H1 (cell line): ENCODE measurements at regions not wholly inside any gene's neighbourhood (a gene's known extent, or its start where the extent isn't known, plus 50 kb on each side); places are given as distances from the start of the nearest gene placed in this dataset.

Source experiments
- CTCF ChIA-PET: fragments of 300-600 bp; sonication (Branson Sonifier 250); formaldehyde crosslinking; loops from one replicate; lab custom pipeline; 2021; ENCODE audit not compliant: partially characterized antibody; lab: Charles Lee
- POLR2A ChIA-PET: fragments of 300-600 bp; sonication (Branson Sonifier 250); formaldehyde crosslinking; loops from one replicate; lab custom pipeline; 2021; ENCODE audit warnings: inconsistent platforms; ENCODE audit not compliant: partially characterized antibody; lab: Charles Lee
- DNase-seq, 2 experiments: peaks; one replicate each; pipeline versions ENCODE4 v3.0.0 to v3.0.0-alpha.2; 2010 to 2022; ENCODE audit warnings: low spot score in 2 of 2, low read depth in 1 of 2, mixed read lengths in 1 of 2
- FAIRE-seq: peaks from 2 replicates; lab custom pipeline; 2011; peaks lifted over from hg19 to GRCh38; lab: Jason Lieb, UNC
- H2AFZ ChIP-seq: 2 replicates; pipeline ENCODE4 v1.8.1; 2012; ENCODE audit warnings: low read length, inconsistent platforms
- H2AK5ac ChIP-seq: 2 replicates; pipeline ENCODE4 v1.6.1; 2013; ENCODE audit warnings: low read depth, low read length
- H2BK120ac ChIP-seq: replicated peaks from 2 replicates; pipeline ENCODE3; 2013; ENCODE audit warnings: low read depth, low read length, inconsistent platforms
- H2BK12ac ChIP-seq: 2 replicates; pipeline ENCODE4 v1.6.1; 2013; ENCODE audit warnings: low read depth, low read length
- H2BK15ac ChIP-seq: 2 replicates; pipeline ENCODE4 v1.6.1; 2013; ENCODE audit warnings: low read length
- H2BK20ac ChIP-seq: 2 replicates; pipeline ENCODE4 v1.6.1; 2013; ENCODE audit warnings: low read length
- H2BK5ac ChIP-seq: 2 replicates; pipeline ENCODE4 v1.6.1; 2013; ENCODE audit warnings: low read depth, low read length
- H3K14ac ChIP-seq: 2 replicates; pipeline ENCODE4 v1.6.1; 2013; ENCODE audit warnings: inconsistent platforms; ENCODE audit not compliant: insufficient read length
- H3K18ac ChIP-seq: 2 replicates; pipeline ENCODE4 v1.6.1; 2013; ENCODE audit warnings: low read length; ENCODE audit errors: extremely low read depth
- H3K23ac ChIP-seq: 2 replicates; pipeline ENCODE4 v1.6.1; 2013; ENCODE audit warnings: inconsistent platforms; ENCODE audit not compliant: insufficient read length
- H3K23me2 ChIP-seq: 2 replicates; pipeline ENCODE4 v1.6.1; 2013; ENCODE audit warnings: low read depth, low read length
- H3K27ac ChIP-seq: 2 replicates; pipeline ENCODE4 v1.6.1; 2011; ENCODE audit warnings: low read depth, low read length, inconsistent platforms
- H3K27me3 ChIP-seq, 4 experiments: replicated peaks in 1 of 4; 1 replicate in 1 of 4; 2 replicates in 3 of 4; pipeline versions ENCODE4 v1.6.1 to v1.8.1; 2011 to 2013; ENCODE audit warnings: low read length in 3 of 4, mild to moderate bottlenecking in 3 of 4, inconsistent platforms in 2 of 4, mixed read lengths in 2 of 4, moderate library complexity in 1 of 4; ENCODE audit not compliant: control insufficient read depth in 3 of 4, insufficient read depth in 3 of 4; ENCODE audit errors: extremely low read depth in 1 of 4
- H3K36me3 ChIP-seq, 4 experiments: 2 replicates each; pipeline versions ENCODE4 v1.6.1 to v1.8.1; 2011 to 2013; ENCODE audit warnings: mild to moderate bottlenecking in 4 of 4, low read length in 3 of 4, moderate library complexity in 2 of 4, control low read depth in 1 of 4, inconsistent platforms in 1 of 4; ENCODE audit not compliant: insufficient read depth in 4 of 4, control insufficient read depth in 2 of 4
- H3K4ac ChIP-seq: replicated peaks from 2 replicates; pipeline ENCODE3; 2013; ENCODE audit warnings: low read length, low read depth, mixed read lengths, inconsistent platforms; ENCODE audit not compliant: insufficient read length
- H3K4me1 ChIP-seq, 4 experiments: replicated peaks in 1 of 4; 1 replicate in 1 of 4; 2 replicates in 3 of 4; pipeline versions ENCODE4 v1.6.1 to v1.8.1; 2011 to 2013; ENCODE audit warnings: low read length in 3 of 4, inconsistent platforms in 2 of 4, mixed read lengths in 1 of 4; ENCODE audit not compliant: insufficient read depth in 4 of 4, control insufficient read depth in 3 of 4
- H3K4me2 ChIP-seq, 2 experiments: 2 replicates each; pipeline versions ENCODE4 v1.6.1 to v1.8.1; 2011 to 2013; ENCODE audit warnings: low read depth in 2 of 2, low read length in 2 of 2, control low read depth in 1 of 2, inconsistent platforms in 1 of 2, mild to moderate bottlenecking in 1 of 2; ENCODE audit not compliant: insufficient read depth in 1 of 2
- H3K4me3 ChIP-seq, 4 experiments: fragments of 200-600, 300-600 bp in 1 of 4; sonication (generic), shearing (Covaris generic), sonication (Bioruptor Twin) in 1 of 4; 2 replicates each; pipeline versions ENCODE4 v1.5.1 to v1.8.1; 2011 to 2016; ENCODE audit warnings: low read length in 4 of 4, low read depth in 3 of 4, control low read depth in 2 of 4, inconsistent platforms in 2 of 4, mild to moderate bottlenecking in 2 of 4, mixed read lengths in 1 of 4, moderate library complexity in 1 of 4; ENCODE audit not compliant: insufficient read depth in 2 of 4; ENCODE audit errors: extremely low read depth in 1 of 4
- H3K56ac ChIP-seq: replicated peaks from 2 replicates; pipeline ENCODE3; 2013; ENCODE audit warnings: low read depth, mild to moderate bottlenecking, mixed read lengths, low read length, inconsistent platforms; ENCODE audit not compliant: insufficient read length
- H3K79me1 ChIP-seq: 2 replicates; pipeline ENCODE4 v1.6.1; 2013; ENCODE audit warnings: low read depth, low read length, control low read depth
- H3K79me2 ChIP-seq, 2 experiments: 2 replicates each; pipeline versions ENCODE4 v1.6.1 to v1.8.1; 2012 to 2013; ENCODE audit warnings: low read length in 2 of 2, mild to moderate bottlenecking in 2 of 2, inconsistent platforms in 1 of 2; ENCODE audit not compliant: insufficient read depth in 2 of 2, control insufficient read depth in 1 of 2
- H3K9ac ChIP-seq, 4 experiments: replicated peaks in 1 of 4; 1 replicate in 1 of 4; 2 replicates in 3 of 4; pipeline versions ENCODE4 v1.6.1 to v1.8.1; 2011 to 2013; ENCODE audit warnings: low read depth in 3 of 4, low read length in 3 of 4, control low read depth in 2 of 4, mild to moderate bottlenecking in 2 of 4, moderate library complexity in 2 of 4, inconsistent platforms in 1 of 4; ENCODE audit errors: extremely low read depth in 1 of 4
- H3K9me3 ChIP-seq, 2 experiments: 2 replicates each; pipeline versions ENCODE4 v1.6.1 to v1.8.1; 2012 to 2013; ENCODE audit warnings: mild to moderate bottlenecking in 2 of 2, moderate library complexity in 2 of 2, control low read depth in 1 of 2, inconsistent platforms in 1 of 2, low read depth in 1 of 2, low read length in 1 of 2, mixed read lengths in 1 of 2; ENCODE audit not compliant: insufficient read depth in 2 of 2
- H4K20me1 ChIP-seq, 2 experiments: replicated peaks in 1 of 2; 2 replicates each; pipeline versions ENCODE3 to v1.8.1; 2011 to 2013; ENCODE audit warnings: inconsistent platforms in 2 of 2, low read length in 2 of 2, mild to moderate bottlenecking in 1 of 2; ENCODE audit not compliant: insufficient read depth in 2 of 2, control insufficient read depth in 1 of 2
- H4K5ac ChIP-seq: 2 replicates; pipeline ENCODE4 v1.6.1; 2013; ENCODE audit warnings: low read length, low read depth, mixed read lengths, inconsistent platforms; ENCODE audit not compliant: insufficient read length
- H4K8ac ChIP-seq: 2 replicates; pipeline ENCODE4 v1.8.0; 2013; ENCODE audit warnings: mild to moderate bottlenecking, moderate library complexity, low read length, inconsistent platforms; ENCODE audit not compliant: insufficient read depth; ENCODE audit errors: extremely low read depth
- H4K91ac ChIP-seq: replicated peaks from 2 replicates; pipeline ENCODE3; 2013; ENCODE audit warnings: low read length, mixed read lengths, inconsistent platforms; ENCODE audit not compliant: insufficient read length
- E2F6 ChIP-seq: IDR thresholded peaks from 2 replicates; pipeline ENCODE4 v1.6.1; 2012; ENCODE audit warnings: inconsistent platforms
- MAX ChIP-seq: IDR thresholded peaks from 2 replicates; pipeline ENCODE4 v1.6.1; 2012; ENCODE audit warnings: inconsistent platforms
- WGBS, 2 experiments: shearing (Covaris generic) in 1 of 2; methylation state at CpG; one replicate each; pipeline versions ENCODE4 v1.1.6 to v1.1.7; 2013 to 2015; ENCODE audit warnings: low lambda C conversion rate in 2 of 2, mixed read lengths in 2 of 2, inconsistent platforms in 1 of 2, low coverage in 1 of 2, missing lambda C conversion rate in 1 of 2; ENCODE audit not compliant: insufficient replicate concordance in 2 of 2, insufficient coverage in 1 of 2, insufficient read length in 1 of 2; ENCODE audit errors: extremely low coverage in 1 of 2, missing lambda C conversion rate in 1 of 2; 5-methylcytosine and 5-hydroxymethylcytosine counted together

DNA sequence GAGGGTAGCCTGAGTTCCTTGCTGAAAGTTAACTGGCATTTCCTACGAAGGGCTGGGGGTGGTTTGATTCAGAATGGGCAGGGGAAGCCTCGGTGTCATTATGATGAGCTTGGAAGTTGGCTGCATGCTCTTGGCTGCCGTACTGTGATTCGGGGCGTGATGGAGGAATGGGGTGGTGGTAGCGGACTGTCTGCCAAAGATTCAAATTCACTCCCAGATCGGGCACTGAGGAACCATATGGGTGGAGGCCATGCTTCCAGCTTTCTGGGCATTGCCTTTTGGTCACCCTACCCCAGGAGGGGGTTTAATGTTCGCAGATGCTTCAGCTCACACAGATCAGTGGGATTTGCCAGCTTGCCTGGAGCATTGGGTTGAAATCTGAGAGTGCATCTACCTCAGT, 492.8 kb upstream of the EEF2KMT start:
- 79% methylated on average over 8 of the region's 8 CpGs; no CpG with 5 or more reads in 1 of the 2 experiments for WGBS, 2 experiments
- Histone ChIP-seq H3K79me2 (no peaks in the 10 kb centered on the region), H3K14ac (no peak overlapping the region), H2BK20ac (0 out of 2 replicates have a peak overlapping the region, but pooled peaks have one; percentile 48), H2BK5ac (no peak overlapping the region; the same call in 1 of the 2 replicates), H3K4me1 (peaks cover 0 to 9% (median 3%) of the 10 kb centered on the region in 4 experiments; a peak in 5 of 7 replicates), H3K9me3 (no peaks in the 10 kb centered on the region), H4K5ac (peak overlapping the region; percentile 10), H3K36me3 (no peaks in the 10 kb centered on the region), H2BK12ac (no peak overlapping the region), H3K18ac (no peak overlapping the region), H4K20me1 (no peaks in the 10 kb centered on the region)
- POLR2A ChIA-PET = no interaction called here
- CTCF ChIA-PET = interaction anchor here (1.0 to 1.3 kb wide), 2 partner anchors 26 to 85 kb away, joined by 3 to 5 read pairs; no protein-coding TSS in a partner anchor
- no peak for TF ChIP-seq E2F6
- no peak for TF ChIP-seq MAX
- TF ChIP-seq, all 59 proteins: peak for 0
- no peak overlapping the region for H3K56ac ChIP-seq
- H3K9ac ChIP-seq = no peak overlapping the region
- H3K4me3 ChIP-seq = no peak overlapping the region
- H2BK120ac ChIP-seq = no peak overlapping the region
- H3K27me3 ChIP-seq = no peaks in the 10 kb centered on the region; a peak in 1 of 7 replicates
- no peaks in the 10 kb centered on the region for H3K23me2 ChIP-seq
- 0 out of 2 replicates have a peak overlapping the region, but pooled peaks have one; percentile 46 for H2BK15ac ChIP-seq
- H3K4me2 ChIP-seq = 0 out of 4 replicates have a peak overlapping the region, but pooled peaks of 1 of the 2 experiments have one; percentile 11
- H3K23ac ChIP-seq = no peak overlapping the region
- FAIRE-seq (peak; percentile 78), DNase-seq (no peak)
- no peak overlapping the region for H2AFZ ChIP-seq
- no peak overlapping the region for H3K27ac ChIP-seq
- H3K79me1 ChIP-seq = no peaks in the 10 kb centered on the region
- H4K91ac ChIP-seq = no peak overlapping the region
- H2AK5ac ChIP-seq = no peak overlapping the region
- H3K4ac ChIP-seq = no peak overlapping the region
- H4K8ac ChIP-seq = no peak overlapping the region
